CD4-positive, CD25-positive, alpha-beta regulatory T cell (primary cell): ENCODE measurements at regions not wholly inside any gene's neighbourhood (a gene's known extent, or its start where the extent isn't known, plus 50 kb on each side); places are given as distances from the start of the nearest gene placed in this dataset.
"Not testable (repeated sequence)": the region's sequence is repeated elsewhere in the genome, so short reads cannot be mapped to it uniquely, and the experiment has no call there.

ENCODE experiments used
- ATAC-seq, 2 donors: fragments of 150-1000 bp; cut with Tn5 transposase; one replicate each; pipeline ENCODE4 v1.10.0; 2021; ENCODE audit warnings: low read depth in 2 of 2, moderate number of reproducible peaks in 2 of 2, moderate library complexity in 1 of 2
- DNase-seq, 3 donors: peaks; one replicate each; pipeline versions ENCODE4 v3.0.0 to v3.0.0-alpha.2; 2012 to 2022; ENCODE audit warnings: mixed read lengths in 1 of 3
- H3K27ac ChIP-seq: one replicate; pipeline ENCODE4 v1.7.0; 2013; ENCODE audit warnings: mild to moderate bottlenecking, low read length; ENCODE audit not compliant: insufficient read depth, poor library complexity, severe bottlenecking
- H3K27me3 ChIP-seq: one replicate; pipeline ENCODE4 v1.7.0; 2013; ENCODE audit warnings: low read length; ENCODE audit not compliant: control insufficient read depth, insufficient read depth
- H3K36me3 ChIP-seq: one replicate; pipeline ENCODE4 v1.7.0; 2013; ENCODE audit warnings: mild to moderate bottlenecking, low read length, moderate library complexity; ENCODE audit not compliant: control insufficient read depth, insufficient read depth
- H3K4me1 ChIP-seq: 2 replicates; pipeline ENCODE4 v1.7.0; 2013; ENCODE audit warnings: mild to moderate bottlenecking, low read length; ENCODE audit not compliant: insufficient read depth, control insufficient read depth, poor library complexity, severe bottlenecking
- H3K4me3 ChIP-seq: one replicate; pipeline ENCODE4 v1.7.0; 2013; ENCODE audit warnings: low read depth, mild to moderate bottlenecking, low read length, moderate library complexity
- H3K9me3 ChIP-seq, 2 experiments: 1 replicate in 1 of 2; 2 replicates in 1 of 2; pipeline ENCODE4 v1.7.0; 2013; ENCODE audit warnings: low read length in 2 of 2, mild to moderate bottlenecking in 1 of 2, moderate library complexity in 1 of 2; ENCODE audit not compliant: control insufficient read depth in 2 of 2
- H3K27ac Mint-ChIP-seq, 3 donors: one replicate each; pipeline ENCODE4 v1.8.0; 2020 to 2022; ENCODE audit warnings: mild to moderate bottlenecking in 3 of 3, mixed read lengths in 3 of 3, moderate library complexity in 2 of 3
- H3K27me3 Mint-ChIP-seq: one replicate; pipeline ENCODE4 v1.8.0; 2022; ENCODE audit warnings: mild to moderate bottlenecking, mixed read lengths
- H3K36me3 Mint-ChIP-seq: one replicate; pipeline ENCODE4 v1.8.0; 2020; ENCODE audit warnings: mixed read lengths
- H3K4me1 Mint-ChIP-seq, 4 donors: one replicate each; pipeline ENCODE4 v1.8.0; 2020 to 2022; ENCODE audit warnings: mixed read lengths in 4 of 4, mild to moderate bottlenecking in 1 of 4
- H3K4me3 Mint-ChIP-seq, 4 donors: one replicate each; pipeline ENCODE4 v1.8.0; 2020 to 2022; ENCODE audit warnings: mild to moderate bottlenecking in 4 of 4, mixed read lengths in 4 of 4, moderate library complexity in 3 of 4
- H3K9me3 Mint-ChIP-seq, 7 donors: one replicate each; pipeline ENCODE4 v1.8.0; 2020 to 2022; ENCODE audit warnings: mixed read lengths in 7 of 7, mild to moderate bottlenecking in 3 of 7, moderate library complexity in 2 of 7

- H3K27me3 Mint-ChIP-seq: no peaks in the 10 kb centered on the region
- H3K4me3 ChIP-seq: no peak overlapping the region
- H3K36me3 Mint-ChIP-seq: no peaks in the 10 kb centered on the region
- no peaks in the 10 kb centered on the region for H3K9me3 ChIP-seq
- DNase-seq (no peak), ATAC-seq (no peak)
- H3K9me3 Mint-ChIP-seq: peaks cover 0 to 26% (median 5%) of the 10 kb centered on the region in 7 donors
- no peak overlapping the region for H3K27ac ChIP-seq
- no peak overlapping the region for H3K4me3 Mint-ChIP-seq
- no peaks in the 10 kb centered on the region for H3K27me3 ChIP-seq
- H3K27ac Mint-ChIP-seq: no peak overlapping the region
- no peaks in the 10 kb centered on the region for H3K36me3 ChIP-seq
- no peaks in the 10 kb centered on the region for H3K4me1 ChIP-seq
- H3K4me1 Mint-ChIP-seq: no peaks in the 10 kb centered on the region
These were observed 175.2 kb upstream of the SOX14 start for GRCh38 chr3:137588871-137589270.

GRCh38 chr3:137595415-137595814, 168.7 kb upstream of the SOX14 start:
- H3K4me3 Mint-ChIP-seq, H3K27ac ChIP-seq, H3K9me3 ChIP-seq, H3K36me3 Mint-ChIP-seq, H3K4me1 ChIP-seq, ATAC-seq, H3K9me3 Mint-ChIP-seq, H3K4me3 ChIP-seq, H3K36me3 ChIP-seq, H3K27ac Mint-ChIP-seq, H3K27me3 ChIP-seq, H3K27me3 Mint-ChIP-seq, H3K4me1 Mint-ChIP-seq, DNase-seq: not testable (repeated sequence)

GRCh38 chr3:137610723-137611122, 153.4 kb upstream of the SOX14 start:
- ATAC-seq: no peak
- Histone ChIP-seq H3K27me3 (no peaks in the 10 kb centered on the region), H3K4me3 (no peak overlapping the region), H3K9me3 (no peaks in the 10 kb centered on the region), H3K36me3 (no peaks in the 10 kb centered on the region), H3K4me1 (no peaks in the 10 kb centered on the region), H3K27ac (no peak overlapping the region)
- H3K27ac Mint-ChIP-seq: no peak overlapping the region
- H3K9me3 Mint-ChIP-seq: peaks cover 0 to 10% (median 0%) of the 10 kb centered on the region in 7 donors
- H3K4me1 Mint-ChIP-seq: no peaks in the 10 kb centered on the region
- no peaks in the 10 kb centered on the region for H3K36me3 Mint-ChIP-seq
- H3K27me3 Mint-ChIP-seq: no peaks in the 10 kb centered on the region
- DNase-seq: no peak
- no peak overlapping the region for H3K4me3 Mint-ChIP-seq

DNA sequence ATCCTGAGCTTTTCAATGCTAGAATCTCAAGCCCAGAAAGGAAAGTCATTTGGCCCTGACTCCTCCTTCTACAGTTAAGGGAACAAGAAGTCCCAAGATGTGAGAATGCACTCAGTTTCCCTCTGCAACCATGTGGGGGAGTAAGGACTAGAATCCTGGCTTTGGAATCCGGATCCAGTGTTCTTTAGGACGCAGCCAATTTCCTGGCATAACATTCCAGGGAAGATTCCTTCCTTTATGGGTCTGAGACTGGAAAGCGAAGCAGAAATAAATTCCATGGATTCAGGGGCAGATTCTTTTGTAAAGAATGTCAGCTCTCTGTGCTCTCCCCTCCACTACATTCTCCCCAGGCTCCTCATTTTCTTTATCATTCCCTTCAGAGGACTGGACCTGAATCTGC, 151.8 kb upstream of the SOX14 start:
- Mint-ChIP-seq H3K27ac (no peak overlapping the region), H3K36me3 (no peaks in the 10 kb centered on the region), H3K4me3 (no peak overlapping the region), H3K9me3 (peaks cover 0 to 13% (median 0%) of the 10 kb centered on the region in 7 donors), H3K4me1 (no peaks in the 10 kb centered on the region), H3K27me3 (no peaks in the 10 kb centered on the region)
- Histone ChIP-seq H3K27ac (no peak overlapping the region), H3K4me1 (no peaks in the 10 kb centered on the region), H3K36me3 (no peaks in the 10 kb centered on the region), H3K4me3 (no peak overlapping the region), H3K27me3 (no peaks in the 10 kb centered on the region), H3K9me3 (no peaks in the 10 kb centered on the region)
- ATAC-seq: no peak
- no peak for DNase-seq

- Mint-ChIP-seq H3K36me3 (no peaks in the 10 kb centered on the region), H3K4me1 (no peaks in the 10 kb centered on the region), H3K27me3 (no peaks in the 10 kb centered on the region), H3K4me3 (no peak overlapping the region), H3K27ac (no peak overlapping the region), H3K9me3 (peaks cover 0 to 13% (median 0%) of the 10 kb centered on the region in 7 donors)
- Histone ChIP-seq H3K27ac (no peak overlapping the region), H3K4me3 (no peak overlapping the region), H3K4me1 (no peaks in the 10 kb centered on the region), H3K36me3 (no peaks in the 10 kb centered on the region), H3K9me3 (no peaks in the 10 kb centered on the region), H3K27me3 (no peaks in the 10 kb centered on the region)
- ATAC-seq: no peak
- DNase-seq: no peak
These were observed 148.3 kb upstream of the SOX14 start for GRCh38 chr3:137615659-137616418.

DNA sequence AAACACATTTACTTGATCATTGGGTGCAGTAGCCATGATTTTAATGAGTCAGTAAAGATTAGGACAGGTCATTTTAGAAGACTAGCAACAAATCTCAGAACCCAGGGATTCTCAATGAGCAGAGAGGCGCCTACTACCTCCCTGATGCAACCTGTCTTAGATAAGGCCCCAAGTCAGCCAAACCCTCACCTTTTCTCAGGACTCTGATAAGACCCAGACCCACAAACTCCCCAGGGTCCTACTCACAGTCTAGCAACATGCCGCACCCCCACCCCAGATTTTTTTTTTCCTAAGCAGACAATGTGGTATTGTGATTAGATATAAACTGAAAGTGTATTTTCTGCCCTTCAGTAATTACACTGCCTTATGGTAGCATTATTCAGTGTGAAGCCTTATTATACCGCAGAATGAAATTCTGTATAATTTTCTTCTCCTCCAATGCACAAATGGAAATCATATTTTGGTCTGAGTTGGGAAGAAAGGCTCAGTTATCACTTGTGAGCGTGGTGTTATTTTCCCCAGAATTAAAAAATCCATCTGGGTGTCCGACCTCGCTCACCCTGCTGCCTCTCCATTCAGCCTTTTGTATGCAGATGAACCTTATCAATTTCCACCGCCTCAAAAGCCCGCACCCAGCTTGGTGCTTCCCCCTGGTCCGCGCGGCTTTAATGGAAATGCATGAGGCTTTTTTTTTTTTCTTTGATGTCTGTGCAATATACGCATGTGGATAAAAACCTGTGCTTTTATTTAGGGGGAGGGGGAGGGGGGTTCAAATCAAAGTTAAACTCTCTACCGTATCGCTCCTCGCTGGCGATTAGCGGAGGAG, 122.0 kb upstream of the SOX14 start:
- Mint-ChIP-seq H3K36me3 (no peaks in the 10 kb centered on the region), H3K4me1 (no peaks in the 10 kb centered on the region), H3K9me3 (peaks cover 0 to 10% (median 1%) of the 10 kb centered on the region in 7 donors), H3K27ac (no peak overlapping the region), H3K27me3 (peaks cover 5% of the 10 kb centered on the region), H3K4me3 (no peak overlapping the region)
- no peaks in the 10 kb centered on the region for H3K27me3 ChIP-seq
- H3K4me3 ChIP-seq: no peak overlapping the region
- H3K36me3 ChIP-seq: no peaks in the 10 kb centered on the region
- DNase-seq (no peak), ATAC-seq (no peak)
- H3K9me3 ChIP-seq: no peaks in the 10 kb centered on the region
- H3K4me1 ChIP-seq: no peaks in the 10 kb centered on the region
- no peak overlapping the region for H3K27ac ChIP-seq

DNA sequence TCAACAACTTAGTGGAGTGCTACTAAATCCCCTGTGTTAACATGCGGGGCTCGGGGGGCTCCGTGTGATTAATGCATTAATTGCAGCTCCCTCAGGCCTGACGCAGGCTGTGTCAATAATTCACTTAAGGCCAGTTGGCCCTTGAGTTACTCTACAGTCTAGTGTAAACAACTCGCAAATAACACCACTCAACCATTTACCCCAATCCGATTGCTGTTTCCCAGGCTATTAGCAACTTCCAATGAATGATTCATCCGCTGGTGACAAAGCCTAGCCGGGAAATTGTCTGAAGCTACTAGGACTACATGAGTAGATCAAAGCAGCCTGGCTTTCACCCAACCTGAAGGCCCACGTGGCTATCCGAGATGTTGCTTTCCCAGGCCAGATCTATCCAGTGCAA, 121.3 kb upstream of the SOX14 start:
- no peak overlapping the region for H3K4me3 Mint-ChIP-seq
- H3K27me3 Mint-ChIP-seq: peaks cover 5% of the 10 kb centered on the region
- H3K9me3 Mint-ChIP-seq: peaks cover 0 to 10% (median 1%) of the 10 kb centered on the region in 7 donors
- Histone ChIP-seq H3K9me3 (no peaks in the 10 kb centered on the region), H3K36me3 (no peaks in the 10 kb centered on the region), H3K4me3 (no peak overlapping the region), H3K27ac (no peak overlapping the region), H3K27me3 (no peaks in the 10 kb centered on the region), H3K4me1 (no peaks in the 10 kb centered on the region)
- H3K4me1 Mint-ChIP-seq: no peaks in the 10 kb centered on the region
- DNase-seq: no peak
- ATAC-seq: no peak
- H3K36me3 Mint-ChIP-seq: no peaks in the 10 kb centered on the region
- no peak overlapping the region for H3K27ac Mint-ChIP-seq
